ENCODE measurements at regions not wholly inside any gene's neighbourhood (a gene's known extent, or its start where the extent isn't known, plus 50 kb on each side); places are given as distances from the start of the nearest gene placed in this dataset.

DNA sequence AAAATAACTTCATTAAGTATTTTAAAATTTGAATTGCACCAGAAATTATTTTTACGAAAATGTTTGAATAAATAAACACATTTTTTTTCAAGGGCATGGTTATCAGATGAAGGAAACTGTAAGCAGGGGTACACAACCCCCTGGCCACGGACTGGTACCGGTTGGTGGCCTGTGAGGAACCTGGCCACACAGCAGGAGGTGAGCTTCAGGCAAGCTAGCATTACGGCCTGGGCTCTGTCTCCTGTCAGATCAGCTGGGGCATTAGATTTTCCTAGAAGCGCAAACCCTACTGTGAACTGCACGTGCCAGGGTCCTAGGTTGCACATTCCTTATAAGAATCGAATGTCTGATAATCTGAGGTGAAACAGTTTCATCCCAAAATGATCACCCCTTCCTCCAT, 1499.7 kb upstream of the AGA start:
- Histone ChIP-seq H3K4ac (ENCODE audit: low read length) (no peak overlapping the region), H2AK5ac (ENCODE audit: low read depth, low read length) (no peak overlapping the region)
- DNase-seq (ENCODE audit: low spot score): no peak

DNA sequence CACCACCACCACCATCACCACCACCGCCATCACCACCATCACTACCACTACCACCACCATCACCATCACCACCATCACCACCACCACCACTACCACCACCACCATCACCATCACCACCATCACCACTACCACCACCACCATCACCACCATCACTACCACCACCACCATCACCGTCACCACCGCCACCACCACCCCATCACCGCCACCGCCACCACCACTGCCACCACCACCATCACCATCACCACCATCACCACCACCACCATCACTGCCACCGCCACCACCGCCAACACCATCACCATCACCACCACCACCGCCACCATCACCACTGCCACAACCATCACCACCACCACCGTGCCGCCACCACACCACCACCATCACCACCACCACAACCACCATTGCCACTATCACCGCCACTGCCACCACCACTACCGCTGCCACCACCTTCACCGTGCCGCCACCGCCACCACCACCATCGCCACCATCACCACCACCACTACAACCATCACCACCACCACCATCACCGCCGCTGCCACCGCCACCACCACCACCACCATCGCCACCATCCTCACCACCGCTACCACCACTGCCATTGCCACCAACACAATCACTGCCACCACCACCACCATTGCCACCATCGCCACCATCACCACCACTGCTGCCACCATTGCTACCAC, 1511.3 kb upstream of the AGA start:
- Histone ChIP-seq H3K27me3 (ENCODE audit: control insufficient read depth in 3 of 3, insufficient read depth in 3 of 3, low read depth in 1 of 3, low read length in 3 of 3) (no peaks in the 10 kb centered on the region), H4K8ac (ENCODE audit: low read depth, low read length) (peak overlapping the region; percentile 82), H3K36me3 (replicated peaks in 1 of 2; ENCODE audit: control insufficient read depth in 2 of 2, insufficient read depth in 2 of 2, low read length in 2 of 2) (no peaks in the 10 kb centered on the region), H3K4me2 (ENCODE audit: insufficient read depth, low read length, poor library complexity, severe bottlenecking) (no peak overlapping the region), H3K4ac (ENCODE audit: low read length) (no peak overlapping the region), H3K4me1 (ENCODE audit: control insufficient read depth in 2 of 2, insufficient read depth in 1 of 2, low read depth in 1 of 2, low read length in 2 of 2) (no peaks in the 10 kb centered on the region), H2BK12ac (ENCODE audit: low read length) (peak overlapping the region; percentile 94), H2BK5ac (ENCODE audit: low read length) (no peak overlapping the region), H3K18ac (ENCODE audit: low read length) (no peak overlapping the region), H3K14ac (ENCODE audit: low read length) (peak overlapping the region; percentile 56), H3K9me3 (replicated peaks in 1 of 2; ENCODE audit: control insufficient read depth in 2 of 2, insufficient read depth in 1 of 2, low read depth in 1 of 2, low read length in 2 of 2) (peaks cover 0 to 2% of the 10 kb centered on the region in 2 donors), H2AK5ac (ENCODE audit: low read depth, low read length) (no peak overlapping the region), H4K91ac (ENCODE audit: low read depth, low read length, poor library complexity) (no peak overlapping the region), H3K27ac (replicated peaks; ENCODE audit: low read length) (no peak overlapping the region), H3K9ac (ENCODE audit: low read depth, low read length, poor library complexity) (peak overlapping the region; percentile 86), H3K79me1 (ENCODE audit: low read depth, low read length) (no peaks in the 10 kb centered on the region), H3K4me3 (ENCODE audit: low read length in 2 of 2) (peak overlapping the region in 1 of 2 donors; percentile 32), H2BK120ac (ENCODE audit: low read depth, low read length) (no peak overlapping the region), H3K23ac (ENCODE audit: low read depth, low read length, poor library complexity) (peak overlapping the region; percentile 65), H2AFZ (ENCODE audit: low read length) (no peak overlapping the region), H2BK15ac (ENCODE audit: low read length) (no peak overlapping the region)
- no CpG with 5 or more reads among the region's 22 CpGs for WGBS, 2 donors (ENCODE audit: extremely low coverage in 2 of 2, insufficient read length in 2 of 2, insufficient replicate concordance in 1 of 2)
- no peak for DNase-seq (ENCODE audit: low spot score)

More for the DNA sequence above, 1499.7 kb upstream of the AGA start:
- Histone ChIP-seq H2BK120ac (ENCODE audit: low read depth, low read length) (no peak overlapping the region), H2BK12ac (ENCODE audit: low read length) (no peak overlapping the region), H3K4me2 (ENCODE audit: insufficient read depth, low read length, poor library complexity, severe bottlenecking) (no peak overlapping the region), H3K18ac (ENCODE audit: low read length) (no peak overlapping the region), H3K9me3 (replicated peaks in 1 of 2; ENCODE audit: control insufficient read depth in 2 of 2, insufficient read depth in 1 of 2, low read depth in 1 of 2, low read length in 2 of 2) (no peaks in the 10 kb centered on the region), H3K14ac (ENCODE audit: low read length) (no peak overlapping the region), H4K91ac (ENCODE audit: low read depth, low read length, poor library complexity) (no peak overlapping the region), H2BK5ac (ENCODE audit: low read length) (no peak overlapping the region), H3K27me3 (ENCODE audit: control insufficient read depth in 3 of 3, insufficient read depth in 3 of 3, low read depth in 1 of 3, low read length in 3 of 3) (no peaks in the 10 kb centered on the region), H3K79me1 (ENCODE audit: low read depth, low read length) (no peaks in the 10 kb centered on the region), H2AFZ (ENCODE audit: low read length) (no peak overlapping the region), H3K36me3 (replicated peaks in 1 of 2; ENCODE audit: control insufficient read depth in 2 of 2, insufficient read depth in 2 of 2, low read length in 2 of 2) (no peaks in the 10 kb centered on the region), H3K27ac (replicated peaks; ENCODE audit: low read length) (no peak overlapping the region), H3K9ac (ENCODE audit: low read depth, low read length, poor library complexity) (no peak overlapping the region), H4K8ac (ENCODE audit: low read depth, low read length) (no peak overlapping the region), H3K4me1 (ENCODE audit: control insufficient read depth in 2 of 2, insufficient read depth in 1 of 2, low read depth in 1 of 2, low read length in 2 of 2) (peaks cover 0 to 2% of the 10 kb centered on the region in 2 donors), H3K4me3 (ENCODE audit: low read length in 2 of 2) (no peak overlapping the region), H2BK15ac (ENCODE audit: low read length) (no peak overlapping the region), H3K23ac (ENCODE audit: low read depth, low read length, poor library complexity) (no peak overlapping the region)
- WGBS, 2 donors (ENCODE audit: extremely low coverage in 2 of 2, insufficient read length in 2 of 2, insufficient replicate concordance in 1 of 2): no CpG with 5 or more reads among the region's 7 CpGs

GRCh38 chr4:178955614-178956013, 1513.4 kb upstream of the AGA start:
- no peak for DNase-seq (ENCODE audit: low spot score)
- Histone ChIP-seq H3K23ac (ENCODE audit: low read depth, low read length, poor library complexity) (no peak overlapping the region), H4K91ac (ENCODE audit: low read depth, low read length, poor library complexity) (no peak overlapping the region), H3K4ac (ENCODE audit: low read length) (no peak overlapping the region), H2AFZ (ENCODE audit: low read length) (no peak overlapping the region), H2BK15ac (ENCODE audit: low read length) (no peak overlapping the region), H3K9me3 (replicated peaks in 1 of 2; ENCODE audit: control insufficient read depth in 2 of 2, insufficient read depth in 1 of 2, low read depth in 1 of 2, low read length in 2 of 2) (peaks cover 0 to 2% of the 10 kb centered on the region in 2 donors), H3K36me3 (replicated peaks in 1 of 2; ENCODE audit: control insufficient read depth in 2 of 2, insufficient read depth in 2 of 2, low read length in 2 of 2) (no peaks in the 10 kb centered on the region), H2BK120ac (ENCODE audit: low read depth, low read length) (no peak overlapping the region), H3K4me1 (ENCODE audit: control insufficient read depth in 2 of 2, insufficient read depth in 1 of 2, low read depth in 1 of 2, low read length in 2 of 2) (no peaks in the 10 kb centered on the region), H4K8ac (ENCODE audit: low read depth, low read length) (no peak overlapping the region), H2BK5ac (ENCODE audit: low read length) (no peak overlapping the region), H3K27me3 (ENCODE audit: control insufficient read depth in 3 of 3, insufficient read depth in 3 of 3, low read depth in 1 of 3, low read length in 3 of 3) (no peaks in the 10 kb centered on the region), H3K4me2 (ENCODE audit: insufficient read depth, low read length, poor library complexity, severe bottlenecking) (no peak overlapping the region), H2AK5ac (ENCODE audit: low read depth, low read length) (no peak overlapping the region), H3K18ac (ENCODE audit: low read length) (no peak overlapping the region), H3K27ac (replicated peaks; ENCODE audit: low read length) (no peak overlapping the region), H2BK12ac (ENCODE audit: low read length) (no peak overlapping the region), H3K14ac (ENCODE audit: low read length) (no peak overlapping the region), H3K79me1 (ENCODE audit: low read depth, low read length) (no peaks in the 10 kb centered on the region), H3K4me3 (ENCODE audit: low read length in 2 of 2) (no peak overlapping the region), H3K9ac (ENCODE audit: low read depth, low read length, poor library complexity) (no peak overlapping the region)

DNA sequence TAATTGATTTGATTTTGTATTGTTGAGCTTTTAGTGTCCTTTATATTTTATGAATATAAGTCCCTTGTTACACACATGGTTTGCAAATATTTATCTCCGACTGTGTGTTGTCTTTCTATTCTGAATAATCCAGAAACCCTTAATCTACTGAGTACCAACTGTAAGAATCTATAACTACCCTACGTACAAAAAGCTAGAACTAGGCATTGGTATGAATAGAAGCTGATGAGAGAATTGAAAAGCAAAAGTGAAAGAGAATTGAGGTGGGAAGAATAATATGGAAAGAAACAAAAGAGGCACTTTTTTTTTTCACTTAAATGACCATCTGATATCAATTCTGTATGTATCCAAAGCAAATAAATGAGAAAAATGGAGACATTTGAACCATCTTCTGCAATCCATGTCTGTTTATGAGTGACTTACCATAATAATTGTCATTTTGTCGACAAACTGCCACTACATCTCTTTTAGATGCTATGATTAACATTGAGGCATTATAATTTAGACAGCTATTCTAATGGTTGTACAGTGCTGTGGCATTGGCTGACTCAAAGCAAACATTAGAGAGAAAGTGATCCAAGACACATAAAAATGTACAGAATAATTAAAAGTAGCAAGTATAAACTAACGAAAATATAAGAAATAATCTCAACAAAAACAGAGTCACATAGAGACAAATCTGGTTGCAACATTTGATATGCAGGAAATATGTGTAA, 1516.6 kb upstream of the AGA start:
- H3K18ac ChIP-seq (ENCODE audit: low read length): no peak overlapping the region
- H2BK15ac ChIP-seq (ENCODE audit: low read length): no peak overlapping the region
- no peaks in the 10 kb centered on the region for H3K27me3 ChIP-seq (ENCODE audit: control insufficient read depth in 3 of 3, insufficient read depth in 3 of 3, low read depth in 1 of 3, low read length in 3 of 3)
- no peak overlapping the region for H3K4me3 ChIP-seq (ENCODE audit: low read length in 2 of 2)
- no peak for DNase-seq (ENCODE audit: low spot score)
- no peak overlapping the region for H3K27ac ChIP-seq (replicated peaks; ENCODE audit: low read length)
- no peak overlapping the region for H3K23ac ChIP-seq (ENCODE audit: low read depth, low read length, poor library complexity)
- no peak overlapping the region for H2AK5ac ChIP-seq (ENCODE audit: low read depth, low read length)
- no peak overlapping the region for H2BK12ac ChIP-seq (ENCODE audit: low read length)
- WGBS, 2 donors (ENCODE audit: extremely low coverage in 2 of 2, insufficient read length in 2 of 2, insufficient replicate concordance in 1 of 2): no CpG with 5 or more reads among the region's 4 CpGs
- no peak overlapping the region for H2BK5ac ChIP-seq (ENCODE audit: low read length)
- H4K8ac ChIP-seq (ENCODE audit: low read depth, low read length): no peak overlapping the region
- H2AFZ ChIP-seq (ENCODE audit: low read length): no peak overlapping the region
- no peak overlapping the region for H3K4me2 ChIP-seq (ENCODE audit: insufficient read depth, low read length, poor library complexity, severe bottlenecking)
- no peak overlapping the region for H3K9ac ChIP-seq (ENCODE audit: low read depth, low read length, poor library complexity)
- no peak overlapping the region for H3K4ac ChIP-seq (ENCODE audit: low read length)
- H2BK120ac ChIP-seq (ENCODE audit: low read depth, low read length): no peak overlapping the region
- H3K36me3 ChIP-seq (replicated peaks in 1 of 2; ENCODE audit: control insufficient read depth in 2 of 2, insufficient read depth in 2 of 2, low read length in 2 of 2): no peaks in the 10 kb centered on the region
- peaks cover 0 to under 1% of the 10 kb centered on the region in 2 donors for H3K9me3 ChIP-seq (replicated peaks in 1 of 2; ENCODE audit: control insufficient read depth in 2 of 2, insufficient read depth in 1 of 2, low read depth in 1 of 2, low read length in 2 of 2)
- H3K14ac ChIP-seq (ENCODE audit: low read length): no peak overlapping the region
- H4K91ac ChIP-seq (ENCODE audit: low read depth, low read length, poor library complexity): no peak overlapping the region
- no peaks in the 10 kb centered on the region for H3K4me1 ChIP-seq (ENCODE audit: control insufficient read depth in 2 of 2, insufficient read depth in 1 of 2, low read depth in 1 of 2, low read length in 2 of 2)
- H3K79me1 ChIP-seq (ENCODE audit: low read depth, low read length): no peaks in the 10 kb centered on the region

Data from neuronal stem cell (in vitro differentiated cells).